ENCODE measurements at regions not wholly inside any gene's neighbourhood (a gene's known extent, or its start where the extent isn't known, plus 50 kb on each side); places are given as distances from the start of the nearest gene placed in this dataset.

GRCh38 chr5:128636361-128636760, 98.3 kb upstream of the FBN2 start:
- TF ChIP-seq CTCF (IDR thresholded peaks at IDR 0.05) (no peak), POLR2A (IDR thresholded peaks at IDR 0.05) (no peak)

Data from heart left ventricle (tissue), 13 donors.